ENCODE measurements at regions not wholly inside any gene's neighbourhood (a gene's known extent, or its start where the extent isn't known, plus 50 kb on each side); places are given as distances from the start of the nearest gene placed in this dataset.

DNA sequence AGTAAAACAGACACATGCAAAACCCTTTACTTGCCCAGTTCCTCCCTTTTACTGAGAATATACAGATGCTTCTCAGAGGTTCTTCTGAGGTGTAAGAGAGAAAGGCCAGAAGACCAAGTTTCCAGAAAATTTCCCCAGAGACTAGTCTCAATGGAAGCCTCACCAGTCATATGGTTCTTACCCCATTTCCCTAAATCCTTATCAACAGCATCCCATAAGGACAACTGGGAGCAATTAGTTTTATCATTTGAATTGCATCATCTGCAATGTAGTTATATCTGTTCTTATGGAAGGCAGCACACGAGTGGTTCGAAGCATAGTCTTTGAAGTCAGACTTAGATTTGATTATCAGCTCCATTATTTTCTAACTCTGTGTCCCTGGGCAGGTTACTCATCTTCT lies 203.6 kb upstream of the PPARGC1A start:
- DNase-seq = no peak

DNA sequence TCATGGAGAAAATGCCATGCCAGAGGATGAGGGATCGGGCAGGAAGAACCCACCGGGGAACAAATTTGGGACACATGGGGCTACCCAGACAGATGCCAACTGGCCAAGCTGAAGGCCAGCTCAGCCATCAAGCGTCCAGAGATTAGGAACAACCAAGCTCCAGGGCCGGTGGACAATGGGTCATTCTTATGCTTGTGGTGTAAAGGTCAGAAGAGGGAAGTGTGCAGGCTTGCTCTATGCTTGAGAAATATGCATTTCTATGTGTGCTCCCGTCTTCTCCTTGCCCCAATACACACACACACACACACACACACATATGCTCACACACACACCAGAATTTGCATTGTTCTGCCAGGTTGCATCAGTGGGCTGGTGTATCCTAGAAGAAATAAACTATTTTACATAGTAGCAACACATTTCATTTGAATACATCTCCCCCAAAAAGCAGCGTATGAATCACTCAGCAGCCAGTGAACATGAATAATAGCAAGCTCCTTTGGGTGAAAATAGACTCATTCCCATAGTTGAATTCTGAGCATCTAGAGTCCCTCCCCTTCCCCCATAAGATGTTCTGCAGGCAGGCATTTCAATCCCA lies 201.9 kb upstream of the PPARGC1A start:
- DNase-seq = no peak

DNA sequence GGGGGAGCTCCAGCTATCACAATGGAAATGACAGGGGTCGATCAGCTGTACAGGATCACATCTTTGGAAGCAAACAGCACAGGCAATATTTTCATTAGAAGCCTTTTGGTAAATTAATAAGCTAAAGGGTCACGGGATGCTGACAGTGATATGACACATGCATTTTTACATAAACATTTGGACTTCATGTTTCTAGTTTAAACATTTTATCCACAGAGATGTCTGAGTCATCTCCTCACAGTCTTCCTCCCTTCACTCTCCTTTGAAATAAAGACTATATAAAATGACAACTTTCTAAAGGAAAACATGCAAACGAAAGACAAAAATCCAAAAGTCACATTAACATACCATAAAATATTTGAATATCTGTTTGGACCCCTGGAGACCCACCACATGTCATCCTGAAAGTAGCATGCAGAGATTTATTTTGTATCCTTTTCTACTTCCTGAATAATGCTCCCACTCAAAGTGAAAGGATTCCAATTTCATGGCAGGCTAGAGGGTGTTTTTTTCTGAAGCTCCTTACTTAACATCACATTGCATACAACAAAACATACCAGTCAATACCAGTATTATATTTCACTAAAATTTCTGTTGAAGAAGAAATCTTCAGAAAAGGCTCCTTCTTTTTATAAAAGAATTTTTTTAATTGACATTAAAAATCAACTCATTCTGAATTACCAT lies 200.1 kb upstream of the PPARGC1A start:
- DNase-seq = no peak

DNA sequence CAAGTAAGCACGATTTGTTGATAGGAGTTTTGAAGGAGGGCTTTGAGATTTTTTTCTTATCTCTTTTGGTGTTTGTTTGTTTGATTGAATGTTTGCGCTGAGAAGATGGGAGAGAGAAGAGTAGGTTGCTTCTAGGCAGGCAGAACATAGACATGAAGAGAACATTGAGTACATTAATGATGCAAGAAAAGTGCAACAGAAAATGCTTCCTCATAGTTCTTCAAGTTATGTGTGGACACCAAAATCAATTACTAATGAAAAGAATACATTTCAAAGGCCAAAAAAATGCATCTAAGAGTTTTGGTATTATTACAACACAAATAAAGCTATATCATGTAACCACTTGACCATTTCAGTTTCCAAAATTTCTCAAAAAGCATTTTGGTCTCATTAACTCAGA lies 191.0 kb upstream of the PPARGC1A start:
- DNase-seq = no peak

DNA sequence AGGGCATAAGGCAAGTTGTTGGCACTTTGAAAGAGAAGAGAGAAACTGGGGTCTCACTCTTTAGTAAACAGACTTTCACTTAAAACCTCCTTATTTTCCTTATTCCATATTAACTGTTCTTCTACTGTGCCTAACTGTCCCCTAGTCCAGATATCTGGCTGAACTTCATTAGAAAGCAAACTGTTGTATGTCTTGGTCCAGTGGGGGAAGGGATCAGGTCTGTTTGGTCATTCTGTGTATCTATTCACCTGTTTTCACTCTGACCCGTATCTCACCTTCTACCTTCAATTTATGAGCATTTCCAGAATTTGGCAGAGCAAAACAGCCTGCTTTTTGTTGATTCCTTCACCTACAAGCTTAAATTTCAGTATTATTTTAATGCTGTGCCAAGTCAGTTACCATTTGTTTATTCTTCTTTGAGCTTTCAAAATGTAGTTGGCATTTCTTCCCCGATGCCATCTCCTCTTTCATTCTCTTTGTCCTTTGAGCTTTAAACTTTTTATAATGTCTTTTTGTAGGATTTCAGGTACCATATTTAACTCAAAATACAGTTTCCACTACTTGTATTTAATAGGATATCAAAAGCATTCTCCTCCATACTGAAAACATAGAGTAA lies 188.6 kb upstream of the PPARGC1A start:
- no peak for DNase-seq

DNA sequence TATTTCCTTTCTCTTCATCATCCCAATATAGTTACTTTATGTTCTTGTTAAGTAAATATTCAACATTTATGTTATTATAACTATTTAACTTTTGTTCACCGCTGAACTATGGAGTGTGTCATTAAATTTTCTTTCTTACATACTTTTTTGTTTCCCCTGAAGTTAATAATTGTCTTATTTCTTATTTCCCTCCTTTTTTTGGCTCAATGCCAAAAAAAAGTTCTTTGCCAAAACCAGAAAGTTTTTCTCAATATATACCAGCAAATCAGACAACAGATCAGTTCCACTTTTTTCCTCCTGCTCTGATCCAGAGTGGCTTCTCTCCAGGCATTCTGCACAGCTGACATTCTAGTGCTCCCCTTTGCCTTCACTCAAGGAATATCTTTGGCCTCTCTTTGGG lies 187.0 kb upstream of the PPARGC1A start:
- no peak for DNase-seq

DNA sequence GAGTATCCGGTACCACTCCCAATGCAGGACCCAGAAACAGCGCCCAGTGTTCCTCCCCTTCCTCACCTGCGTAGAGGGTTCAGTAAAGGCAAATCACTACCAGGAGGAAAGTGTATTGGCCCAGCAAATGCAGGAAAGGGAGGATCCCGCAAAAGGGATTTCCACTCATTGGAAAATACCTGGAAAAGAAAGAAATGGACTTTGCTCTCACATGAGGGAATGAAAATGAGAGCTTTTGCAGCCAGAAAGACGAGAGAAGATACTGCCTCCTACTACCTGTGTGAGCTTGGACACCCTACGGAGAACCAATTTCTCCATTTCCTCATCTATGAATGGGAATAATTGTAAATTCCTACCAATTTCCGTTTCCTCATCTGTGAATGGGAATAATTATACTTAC lies 184.1 kb upstream of the PPARGC1A start:
- no peak for DNase-seq

DNA sequence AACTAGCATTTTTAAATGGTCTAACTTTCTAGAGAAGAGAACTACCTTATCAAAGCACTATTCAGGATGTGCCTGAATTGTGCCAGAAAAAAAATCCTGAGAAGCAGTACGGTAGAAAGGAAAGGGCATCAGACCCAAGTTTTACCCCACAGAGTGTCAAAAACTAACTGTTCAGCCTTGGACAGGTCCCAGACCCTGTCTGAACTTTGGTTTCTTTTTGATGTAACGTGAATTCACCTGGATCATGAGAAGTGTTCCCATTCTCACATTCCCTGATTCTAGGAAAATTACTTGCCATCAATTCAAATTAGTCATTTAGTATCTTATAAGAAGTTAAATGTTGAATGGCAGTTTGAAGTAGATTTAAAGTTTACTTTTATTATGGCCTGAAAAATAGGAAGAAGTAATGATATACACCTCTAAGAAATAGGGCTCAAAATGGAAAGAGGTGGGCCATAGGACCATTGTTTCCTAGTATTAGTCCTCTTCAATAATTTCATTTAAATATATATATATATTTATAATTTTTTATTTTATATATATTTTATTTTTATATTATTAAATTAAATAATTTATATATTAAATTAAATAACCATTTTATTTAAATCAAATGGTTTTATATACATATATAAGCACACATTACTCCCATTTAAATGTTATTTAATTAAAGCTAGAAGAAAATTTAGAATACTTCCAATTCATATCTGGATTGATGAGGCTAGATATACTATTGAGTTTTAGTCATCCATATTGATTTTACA lies 181.9 kb upstream of the PPARGC1A start:
- no peak for DNase-seq

DNA sequence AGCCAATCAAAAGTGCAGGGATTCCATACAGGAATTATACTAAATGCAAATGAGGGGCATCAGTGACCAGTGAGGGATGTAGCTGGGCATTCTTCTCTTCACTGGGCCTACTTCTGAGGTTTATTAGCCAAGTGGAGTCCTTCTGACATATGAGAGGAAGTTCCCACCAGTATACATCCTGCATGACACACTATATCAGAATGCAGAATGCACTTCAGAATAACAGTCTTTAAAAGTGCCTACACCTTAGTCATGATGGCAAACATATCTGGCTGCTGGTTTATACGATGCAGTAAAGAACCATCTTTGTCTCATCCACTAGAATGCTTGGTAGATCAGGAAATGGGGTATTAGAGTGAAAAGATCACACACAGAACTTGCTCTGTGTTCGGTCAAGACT lies 180.3 kb upstream of the PPARGC1A start:
- DNase-seq = no peak

DNA sequence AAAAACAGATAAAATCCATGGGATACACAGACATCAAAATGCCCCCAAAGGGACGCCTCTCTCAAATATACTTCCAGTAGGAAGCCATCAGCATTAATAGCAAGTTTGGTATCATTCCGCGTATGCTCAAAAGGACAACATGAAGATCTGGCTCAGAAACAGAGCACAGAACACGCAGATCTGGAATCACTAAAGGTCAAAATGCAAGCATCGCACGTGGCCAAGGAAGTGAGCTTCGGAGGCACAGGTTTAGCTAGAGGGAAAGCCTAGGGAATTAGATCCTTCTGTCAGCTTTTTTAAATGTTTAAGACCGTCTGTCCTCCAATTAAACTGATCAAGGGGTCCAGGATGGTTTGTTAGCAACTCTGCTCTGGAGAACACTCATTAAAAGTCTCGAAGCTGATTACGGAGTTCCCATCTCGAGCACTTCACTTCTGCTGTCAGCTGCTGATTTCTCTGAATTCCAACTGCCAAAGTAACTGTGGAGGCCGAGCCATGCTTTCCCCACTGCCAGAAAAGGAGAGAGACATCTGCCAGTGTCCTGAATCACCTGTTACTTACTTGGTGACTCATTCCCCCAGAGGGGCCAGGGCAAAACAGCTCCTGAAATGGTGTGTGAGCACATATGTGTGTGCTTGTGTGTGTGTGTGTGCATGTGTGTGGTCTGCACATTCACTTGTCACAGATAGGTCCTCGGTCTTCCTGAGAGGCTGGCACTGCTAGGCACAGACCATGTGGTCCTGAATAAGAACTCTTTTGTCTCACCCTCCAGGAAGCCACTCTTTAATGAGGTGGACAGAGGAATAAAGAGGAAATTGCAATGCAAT lies 177.7 kb upstream of the PPARGC1A start:
- DNase-seq = no peak

DNA sequence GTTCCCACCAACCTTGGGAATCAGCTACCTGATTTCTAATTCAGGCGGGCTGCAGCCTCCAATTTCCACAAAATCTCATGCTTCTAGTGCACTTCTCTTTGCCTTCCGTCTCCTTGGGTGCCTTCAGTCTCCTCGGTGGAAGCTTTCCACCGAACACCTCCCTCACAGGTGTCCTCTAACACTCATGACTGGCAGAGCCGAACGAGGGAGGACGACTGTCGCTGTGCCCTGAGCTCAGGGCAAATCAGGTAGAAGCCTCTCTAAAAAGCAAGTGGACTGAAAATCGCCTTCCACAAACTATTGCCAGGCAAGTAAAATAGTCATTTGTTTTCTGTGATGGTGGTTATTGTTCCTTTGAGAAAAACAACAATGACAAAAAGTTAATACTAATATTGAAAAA lies 176.1 kb upstream of the PPARGC1A start:
- no peak for DNase-seq

DNA sequence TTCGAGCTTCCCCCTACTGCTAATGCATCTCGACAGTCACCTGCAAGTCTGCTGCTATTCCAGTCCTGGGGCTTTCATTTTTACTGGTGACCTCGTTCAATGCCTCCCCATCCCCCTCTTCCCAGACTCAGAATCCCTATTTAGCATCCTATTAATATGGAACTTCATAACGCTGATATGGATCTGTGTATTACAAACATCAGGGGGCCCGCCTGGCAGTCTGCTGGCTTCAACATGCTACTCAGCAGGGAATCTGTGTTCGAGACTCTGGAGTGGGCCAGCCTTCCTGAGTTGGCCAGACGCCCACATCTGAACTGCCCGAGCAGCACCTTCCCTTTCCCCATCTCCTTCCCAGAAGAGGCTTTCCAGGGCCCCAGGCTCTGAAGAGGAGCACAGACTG lies 173.9 kb upstream of the PPARGC1A start:
- DNase-seq = no peak

DNA sequence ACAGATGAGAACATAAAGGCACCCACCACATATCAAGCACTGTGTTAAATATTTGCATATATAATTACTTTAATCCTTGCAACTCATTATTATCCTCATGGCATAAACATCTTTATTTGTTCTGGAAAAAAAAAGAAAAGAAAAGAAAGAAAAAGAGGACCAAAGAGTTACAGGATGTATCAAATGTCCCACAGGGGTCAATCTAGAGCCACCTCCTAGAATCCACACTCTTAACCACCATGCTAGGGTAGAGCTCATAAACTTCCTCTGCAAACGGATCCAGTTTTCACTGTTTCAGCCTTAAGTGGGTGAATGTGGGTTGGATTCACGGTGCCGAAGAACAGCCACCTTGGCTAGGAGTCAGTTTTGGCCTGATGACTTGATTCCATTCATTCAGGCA lies 171.1 kb upstream of the PPARGC1A start:
- no peak for DNase-seq

DNA sequence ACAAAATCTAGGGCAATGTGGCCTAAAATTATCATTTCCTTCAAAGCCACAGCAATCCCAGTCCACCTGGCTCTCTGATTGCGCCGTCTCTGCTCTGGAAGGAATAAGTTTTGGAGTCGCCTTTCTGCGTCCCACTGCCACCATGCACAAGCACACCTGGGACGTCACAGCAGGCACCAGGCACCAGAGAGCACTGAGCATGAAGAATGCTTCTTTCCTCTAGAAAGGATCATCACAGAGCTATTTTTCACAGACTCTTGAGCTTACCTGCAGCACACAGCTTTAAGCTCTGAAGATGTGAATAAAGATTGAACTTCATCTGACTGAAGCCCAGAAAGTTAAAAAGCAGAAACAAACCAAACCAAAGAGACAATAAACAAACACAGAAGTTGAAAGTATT lies 170.0 kb upstream of the PPARGC1A start:
- DNase-seq = no peak

DNA sequence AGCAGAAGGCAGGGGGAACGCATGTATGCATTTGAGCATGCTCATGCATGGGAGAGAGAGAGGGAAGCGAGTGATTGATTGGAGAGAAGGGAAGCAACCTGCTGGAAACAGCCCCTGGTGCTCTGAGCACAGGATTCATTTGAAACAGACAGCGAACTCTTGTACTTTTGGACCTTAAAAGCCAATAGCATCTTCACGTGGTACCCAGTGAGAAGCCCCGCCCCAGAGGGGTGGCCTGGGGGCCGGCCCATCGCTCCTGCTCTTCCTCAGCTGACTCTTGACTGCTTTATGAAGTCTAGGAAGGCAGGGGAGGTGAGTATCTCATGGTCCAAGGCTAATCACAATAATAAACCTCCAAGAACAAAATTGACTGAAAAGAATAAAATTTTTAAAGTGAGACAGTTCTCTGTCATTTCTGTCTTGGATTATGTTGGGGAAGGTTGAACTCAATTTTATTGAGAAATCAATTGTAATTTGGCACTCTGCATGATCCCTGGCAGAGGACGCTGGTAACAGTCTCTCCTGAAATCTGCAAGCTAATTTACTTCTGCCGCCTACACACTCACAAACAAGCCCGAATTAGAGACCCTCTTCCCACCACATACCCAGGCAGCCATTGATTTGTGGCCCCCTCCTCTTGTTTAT lies 168.2 kb upstream of the PPARGC1A start:
- no peak for DNase-seq

DNA sequence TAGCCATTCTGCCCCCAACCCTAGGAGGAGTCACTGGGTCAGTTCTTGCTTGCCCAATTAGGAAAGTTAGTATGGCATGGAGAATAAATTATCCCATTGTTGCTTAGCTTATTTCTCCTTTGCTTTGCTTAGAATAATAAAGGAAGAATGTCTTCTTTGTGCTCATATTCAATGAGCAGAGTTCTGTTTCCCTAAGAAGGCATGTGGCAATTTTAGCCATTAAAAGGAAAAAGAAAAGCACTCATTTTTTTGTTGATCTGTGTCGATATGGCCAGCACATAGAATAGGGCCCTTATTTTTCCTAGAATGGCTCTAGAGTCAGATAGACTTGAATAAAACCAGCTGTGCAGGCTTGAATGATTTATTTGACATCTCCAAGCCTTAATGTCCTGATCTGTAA lies 166.4 kb upstream of the PPARGC1A start:
- no peak for DNase-seq

DNA sequence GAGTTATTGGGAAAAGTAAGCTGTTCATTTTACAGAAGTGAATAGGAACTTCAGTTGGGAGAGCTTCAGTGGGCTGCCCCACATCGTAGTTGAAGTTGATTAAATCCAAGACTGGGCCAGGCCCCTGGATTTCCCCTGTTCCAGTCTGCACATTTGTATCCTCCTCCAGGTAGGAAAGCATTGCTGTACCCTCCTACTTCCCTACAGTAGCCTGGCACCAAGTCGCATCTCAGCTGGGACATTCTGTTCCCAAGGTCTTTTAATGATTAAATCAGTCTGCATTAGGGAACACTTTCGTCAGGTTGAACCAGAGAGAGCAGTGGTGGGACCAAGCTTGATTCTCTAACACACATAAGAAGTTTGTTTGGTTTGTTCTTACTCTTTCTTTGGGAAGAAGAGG lies 165.8 kb upstream of the PPARGC1A start:
- DNase-seq = no peak

DNA sequence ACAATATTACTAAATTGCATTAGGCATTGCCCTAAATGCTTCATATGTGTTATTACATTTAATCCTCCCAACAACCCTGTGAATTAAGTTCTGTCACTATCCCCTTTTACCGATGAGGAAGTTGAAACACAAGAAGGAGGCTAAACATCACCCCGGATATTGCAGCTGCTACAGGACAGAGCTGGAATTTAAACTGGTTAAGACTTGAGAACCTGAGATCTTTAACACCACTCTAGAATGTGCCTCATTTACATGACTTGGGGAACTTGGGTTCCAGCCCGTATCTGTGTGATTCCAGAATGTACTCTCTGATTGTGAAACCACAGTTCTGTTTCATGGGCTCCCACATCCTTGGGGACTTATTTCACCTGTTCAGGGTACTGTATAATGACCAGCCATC lies 165.1 kb upstream of the PPARGC1A start:
- DNase-seq = no peak

DNA sequence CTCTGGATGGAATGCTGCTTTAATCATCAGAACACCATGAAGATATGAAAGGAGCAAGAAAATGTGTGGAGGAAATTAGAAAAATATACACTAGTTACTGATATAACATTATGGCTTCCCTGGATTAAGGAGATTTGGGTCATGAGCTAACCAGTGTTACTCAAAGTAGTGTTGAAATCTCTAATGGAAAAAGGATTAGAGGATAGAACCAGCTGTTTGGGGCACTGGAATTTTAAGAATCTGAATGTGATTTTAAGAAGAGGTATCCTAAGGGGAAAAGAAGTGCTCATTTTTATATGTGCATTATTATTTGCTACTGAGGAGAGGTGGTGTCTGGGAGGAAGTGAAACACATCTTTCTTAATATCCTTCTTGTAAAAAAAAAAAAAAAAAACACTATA lies 164.1 kb upstream of the PPARGC1A start:
- no peak for DNase-seq

DNA sequence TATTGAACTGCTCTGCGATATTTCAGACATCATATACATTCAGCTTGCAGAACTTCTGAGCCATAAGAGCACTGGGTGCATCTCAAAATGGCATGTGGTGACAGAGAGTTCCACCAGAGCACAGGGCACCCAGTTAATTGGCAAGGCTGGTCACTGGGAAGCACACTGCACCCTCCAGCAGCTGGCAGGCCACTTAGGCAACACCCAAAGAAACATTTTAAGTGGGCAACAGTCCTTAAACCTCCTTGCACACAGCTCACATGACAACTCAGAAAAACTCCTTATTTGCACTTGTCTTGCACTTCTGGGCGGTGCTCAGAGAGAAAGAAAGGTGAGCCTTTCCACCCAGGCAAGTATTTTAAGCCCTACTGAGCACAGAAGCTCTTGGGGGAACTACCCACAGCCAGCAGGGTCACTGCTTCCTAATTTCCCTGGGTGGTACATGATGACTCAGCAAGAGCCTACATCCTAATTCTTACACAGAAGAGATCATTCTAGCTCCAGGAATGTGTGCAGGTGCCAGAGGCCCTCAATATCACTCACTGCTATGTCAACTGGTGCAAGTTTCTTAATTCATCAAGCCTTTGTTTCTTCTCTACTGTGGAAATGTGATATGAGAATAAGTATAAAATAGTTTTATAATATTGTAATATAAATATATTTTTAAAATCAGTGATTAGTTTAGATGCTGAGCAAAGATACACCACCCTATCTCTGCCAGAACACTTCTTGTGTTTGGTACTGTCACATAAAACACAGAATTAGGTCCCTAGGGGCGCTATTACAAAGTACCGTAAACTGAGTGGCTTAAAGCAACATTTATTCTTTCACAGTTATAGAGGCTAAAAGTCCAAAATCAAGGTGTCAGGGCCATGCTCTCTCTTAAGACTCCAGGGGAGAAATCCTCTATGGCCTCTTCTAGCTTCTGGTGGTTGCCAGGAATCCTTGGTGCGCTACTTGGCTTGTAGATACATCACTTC lies 155.1 kb upstream of the PPARGC1A start:
- no peak for DNase-seq

DNA sequence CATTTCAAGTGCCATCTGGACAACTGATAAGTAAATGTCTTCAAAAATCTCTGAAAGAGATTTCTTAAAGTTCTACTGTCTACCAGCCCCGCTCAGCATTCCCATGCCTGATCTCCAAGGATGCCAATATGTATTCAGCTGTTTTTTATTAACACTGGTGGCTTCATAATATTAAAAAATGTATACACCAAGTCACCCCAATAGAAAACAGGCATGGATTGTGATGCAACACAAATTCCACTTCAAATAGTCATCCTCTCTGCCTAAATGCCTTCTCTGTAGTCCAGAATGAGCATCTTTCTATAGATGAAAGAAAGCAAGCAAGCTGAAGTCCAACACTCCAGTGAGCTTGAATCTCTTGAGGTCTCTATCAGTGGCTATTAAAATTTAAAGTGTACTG lies 152.2 kb upstream of the PPARGC1A start:
- no peak for DNase-seq
